Ovary (tissue), 3 donors: ENCODE measurements at regions not wholly inside any gene's neighbourhood (a gene's known extent, or its start where the extent isn't known, plus 50 kb on each side); places are given as distances from the start of the nearest gene placed in this dataset.

ENCODE experiments used
- CTCF ChIP-seq, 3 donors: fragments of 450-650 bp in 2 of 3; fragments of 200-600 bp in 1 of 3; IDR thresholded peaks; one replicate each; pipeline versions ENCODE4 v1.5.1 to v1.8.0; 2016 to 2022; ENCODE audit warnings: antibody characterized with exemption in 3 of 3, mild to moderate bottlenecking in 1 of 3
- POLR2A ChIP-seq: fragments of 450-650 bp; IDR thresholded peaks from one replicate; pipeline ENCODE4 v1.6.1; 2017; ENCODE audit warnings: antibody characterized with exemption, mild to moderate bottlenecking, moderate library complexity
- donor health status: DM: no; HTN: no; CAD: no.

- no peak for TF ChIP-seq CTCF (IDR thresholded peaks at IDR 0.05)
- no peak for TF ChIP-seq POLR2A
Observed at GRCh38 chr3:94195381-94195780, 132.5 kb downstream of the NSUN3 start.
